ENCODE measurements at regions not wholly inside any gene's neighbourhood (a gene's known extent, or its start where the extent isn't known, plus 50 kb on each side); places are given as distances from the start of the nearest gene placed in this dataset.
"Not testable (repeated sequence)": the region's sequence is repeated elsewhere in the genome, so short reads cannot be mapped to it uniquely, and the experiment has no call there.

GRCh38 chr2:228516019-228516418 is 334.5 kb upstream of the SPHKAP start:
- no peak overlapping the region for H3K27ac ChIP-seq
- no peaks in the 10 kb centered on the region for H3K36me3 ChIP-seq (replicated peaks; ENCODE audit: insufficient read depth, low read depth)
- 96% methylated on average over 1 of the region's 1 CpG for WGBS (ENCODE audit: low lambda C conversion rate, missing lambda C conversion rate)
- H3K4me1 ChIP-seq (ENCODE audit: insufficient read depth) = no peaks in the 10 kb centered on the region
- no peak for DNase-seq (ENCODE audit: low spot score)
- no peak for TF ChIP-seq EZH2 (IDR thresholded peaks at IDR 0.05; ENCODE audit: borderline replicate concordance)
- TF ChIP-seq CTCF (IDR thresholded peaks at IDR 0.05; ENCODE audit: poor library complexity) = no peak
- TF ChIP-seq EZH2phosphoT487 (IDR thresholded peaks at IDR 0.05; ENCODE audit: low read depth, severe bottlenecking, unreplicated experiment) = no peak
- no peak overlapping the region for H3K4me3 ChIP-seq
- H3K9me2 ChIP-seq (replicated peaks; ENCODE audit: insufficient read depth) = no peaks in the 10 kb centered on the region
- H3K27me3 ChIP-seq = no peaks in the 10 kb centered on the region
- H3K79me2 ChIP-seq = no peaks in the 10 kb centered on the region
- H2AFZ ChIP-seq = no peak overlapping the region
- no peak overlapping the region for H3K4me2 ChIP-seq
- H3K9me3 ChIP-seq (ENCODE audit: low read depth) = no peaks in the 10 kb centered on the region
- no peaks in the 10 kb centered on the region for H4K20me1 ChIP-seq (ENCODE audit: insufficient read depth, poor library complexity, severe bottlenecking)

GRCh38 chr2:228513480-228513879 is 332.0 kb upstream of the SPHKAP start:
- H3K27ac ChIP-seq; H3K79me2 ChIP-seq; H3K4me3 ChIP-seq; H3K36me3 ChIP-seq (replicated peaks; ENCODE audit: insufficient read depth, low read depth); H3K4me1 ChIP-seq (ENCODE audit: insufficient read depth); H3K9me3 ChIP-seq (ENCODE audit: low read depth); H3K4me2 ChIP-seq; H4K20me1 ChIP-seq (ENCODE audit: insufficient read depth, poor library complexity, severe bottlenecking); H3K9me2 ChIP-seq (replicated peaks; ENCODE audit: insufficient read depth); H2AFZ ChIP-seq; H3K27me3 ChIP-seq; DNase-seq (ENCODE audit: low spot score): not testable (repeated sequence)
- 92% methylated on average over 4 of the region's 4 CpGs for WGBS (ENCODE audit: low lambda C conversion rate, missing lambda C conversion rate)

GRCh38 chr2:228509021-228509420 is 327.5 kb upstream of the SPHKAP start:
- Histone ChIP-seq H3K27ac (no peak overlapping the region), H3K4me2 (no peak overlapping the region), H2AFZ (no peak overlapping the region), H3K4me3 (no peak overlapping the region), H3K79me2 (no peaks in the 10 kb centered on the region), H3K36me3 (replicated peaks; ENCODE audit: insufficient read depth, low read depth) (no peaks in the 10 kb centered on the region), H3K9me2 (replicated peaks; ENCODE audit: insufficient read depth) (no peaks in the 10 kb centered on the region), H3K9me3 (ENCODE audit: low read depth) (no peaks in the 10 kb centered on the region), H4K20me1 (ENCODE audit: insufficient read depth, poor library complexity, severe bottlenecking) (no peaks in the 10 kb centered on the region), H3K4me1 (ENCODE audit: insufficient read depth) (peaks cover 8% of the 10 kb centered on the region), H3K27me3 (no peaks in the 10 kb centered on the region)
- DNase-seq (ENCODE audit: low spot score) = no peak
- WGBS (ENCODE audit: low lambda C conversion rate, missing lambda C conversion rate) = 75% methylated on average over 2 of the region's 2 CpGs
- no peak for TF ChIP-seq CTCF (IDR thresholded peaks at IDR 0.05; ENCODE audit: poor library complexity)
- no peak for TF ChIP-seq EZH2phosphoT487 (IDR thresholded peaks at IDR 0.05; ENCODE audit: low read depth, severe bottlenecking, unreplicated experiment)
- TF ChIP-seq EZH2 (IDR thresholded peaks at IDR 0.05; ENCODE audit: borderline replicate concordance) = no peak

GRCh38 chr2:228507870-228508269 is 326.4 kb upstream of the SPHKAP start:
- Histone ChIP-seq H3K4me1 (ENCODE audit: insufficient read depth) (peaks cover 8% of the 10 kb centered on the region), H3K79me2 (no peaks in the 10 kb centered on the region), H3K9me2 (replicated peaks; ENCODE audit: insufficient read depth) (no peaks in the 10 kb centered on the region), H3K4me2 (no peak overlapping the region), H3K9me3 (ENCODE audit: low read depth) (no peaks in the 10 kb centered on the region), H3K4me3 (no peak overlapping the region), H3K27ac (no peak overlapping the region), H3K27me3 (no peaks in the 10 kb centered on the region), H2AFZ (no peak overlapping the region), H3K36me3 (replicated peaks; ENCODE audit: insufficient read depth, low read depth) (no peaks in the 10 kb centered on the region), H4K20me1 (ENCODE audit: insufficient read depth, poor library complexity, severe bottlenecking) (no peaks in the 10 kb centered on the region)
- WGBS (ENCODE audit: low lambda C conversion rate, missing lambda C conversion rate) = 40% methylated on average over 3 of the region's 3 CpGs
- DNase-seq (ENCODE audit: low spot score) = no peak
- TF ChIP-seq EZH2phosphoT487 (IDR thresholded peaks at IDR 0.05; ENCODE audit: low read depth, severe bottlenecking, unreplicated experiment) (no peak), EZH2 (IDR thresholded peaks at IDR 0.05; ENCODE audit: borderline replicate concordance) (no peak), CTCF (IDR thresholded peaks at IDR 0.05; ENCODE audit: poor library complexity) (no peak)
